Prostate gland (tissue), 2 donors: ENCODE measurements at regions not wholly inside any gene's neighbourhood (a gene's known extent, or its start where the extent isn't known, plus 50 kb on each side); places are given as distances from the start of the nearest gene placed in this dataset.

Source experiments
- DNase-seq: peaks from one replicate; pipeline ENCODE4 v3.0.0-alpha.2; 2019; ENCODE audit warnings: low spot score
- H3K27ac ChIP-seq, 2 donors: fragments of 200-600 bp; sonication (generic); 2 replicates each; pipeline ENCODE4 v1.5.1; 2017 to 2019
- H3K27me3 ChIP-seq: fragments of 200-600 bp; sonication (generic); replicated peaks from 2 replicates; pipeline ENCODE4 v1.5.1; 2019; ENCODE audit not compliant: insufficient read depth
- H3K36me3 ChIP-seq, 2 donors: fragments of 200-600 bp; sonication (generic); 1 replicate in 1 of 2; 2 replicates in 1 of 2; pipeline versions ENCODE4 v1.5.1 to v1.8.1; 2017 to 2019
- H3K4me1 ChIP-seq: fragments of 200-600 bp; sonication (generic); replicated peaks from 2 replicates; pipeline ENCODE4 v1.5.1; 2019
- H3K4me3 ChIP-seq, 2 donors: fragments of 200-600 bp; sonication (generic); 2 replicates each; pipeline ENCODE4 v1.5.1; 2017 to 2019
- H3K9me3 ChIP-seq: fragments of 200-600 bp; sonication (generic); 2 replicates; pipeline ENCODE4 v1.5.1; 2017
- CTCF ChIP-seq, 4 experiments: fragments of 200-600 bp in 2 of 4; fragments of 450-650 bp in 2 of 4; sonication (generic) in 2 of 4; IDR thresholded peaks; 1 replicate in 3 of 4; 2 replicates in 1 of 4; pipeline ENCODE4 v1.5.1; 2016 to 2019; ENCODE audit warnings: antibody characterized with exemption in 4 of 4, mild to moderate bottlenecking in 2 of 4, moderate library complexity in 2 of 4
- POLR2A ChIP-seq: fragments of 450-650 bp; IDR thresholded peaks from one replicate; pipeline ENCODE4 v1.6.1; 2016; ENCODE audit warnings: antibody characterized with exemption, mild to moderate bottlenecking
- POLR2AphosphoS5 ChIP-seq: sonication (generic); formaldehyde crosslinking; IDR thresholded peaks from one replicate; pipeline ENCODE4 v1.6.1; 2017; ENCODE audit warnings: antibody characterized with exemption
- WGBS: methylation state at CpG from one replicate; pipeline ENCODE4 v1.1.5; 2018; 5-methylcytosine and 5-hydroxymethylcytosine counted together
- intact Hi-C: fragments of 100-400 bp; cut with DNase I; formaldehyde crosslinking; loops from one replicate; pipeline ENCODE4 v1.14.2; 2022

GRCh38 chr1:39136638-39137037, 67.9 kb upstream of the MACF1 start:
- Histone ChIP-seq H3K36me3 (no peaks in the 10 kb centered on the region), H3K4me3 (no peak overlapping the region), H3K4me1 (peaks cover 7% of the 10 kb centered on the region), H3K27me3 (no peaks in the 10 kb centered on the region), H3K9me3 (no peaks in the 10 kb centered on the region), H3K27ac (no peak overlapping the region)
- 62% methylated on average over 2 of the region's 2 CpGs for WGBS
- intact Hi-C loops: loop anchor here (5.0 kb wide), 1 partner anchor 56 kb away; no protein-coding TSS in a partner anchor
- no peak for DNase-seq
- no peak for TF ChIP-seq CTCF (IDR thresholded peaks at IDR 0.05)
- TF ChIP-seq POLR2AphosphoS5: no peak
- no peak for TF ChIP-seq POLR2A

GRCh38 chr1:39139723-39140360, 64.7 kb upstream of the MACF1 start:
- H3K27me3 ChIP-seq: no peaks in the 10 kb centered on the region
- intact Hi-C loops: loop anchor here (5.0 kb wide), 1 partner anchor 52 kb away; no protein-coding TSS in a partner anchor
- DNase-seq: no peak
- H3K9me3 ChIP-seq: no peaks in the 10 kb centered on the region
- H3K27ac ChIP-seq: no peak overlapping the region
- TF ChIP-seq CTCF (IDR thresholded peaks at IDR 0.05) (no peak), POLR2AphosphoS5 (no peak), POLR2A (no peak)
- H3K4me1 ChIP-seq: peaks cover 2% of the 10 kb centered on the region
- no peak overlapping the region for H3K4me3 ChIP-seq
- WGBS: 92% methylated on average over 3 of the region's 3 CpGs
- H3K36me3 ChIP-seq: no peaks in the 10 kb centered on the region

GRCh38 chr1:39141925-39142324, 62.6 kb upstream of the MACF1 start:
- Histone ChIP-seq H3K27me3 (no peaks in the 10 kb centered on the region), H3K4me1 (peaks cover 4% of the 10 kb centered on the region), H3K27ac (peak overlapping the region in 1 of 2 donors; percentile 46), H3K4me3 (no peak overlapping the region), H3K36me3 (no peaks in the 10 kb centered on the region), H3K9me3 (no peaks in the 10 kb centered on the region)
- intact Hi-C loops: no loop called here
- WGBS: 65% methylated on average over 1 of the region's 1 CpG
- TF ChIP-seq POLR2A (no peak), CTCF (IDR thresholded peaks at IDR 0.05) (no peak), POLR2AphosphoS5 (no peak)
- DNase-seq: no peak

GRCh38 chr1:39142401-39143060, 62.0 kb upstream of the MACF1 start:
- intact Hi-C loops: no loop called here
- DNase-seq: peak; percentile 39
- TF ChIP-seq POLR2A (no peak), CTCF (IDR thresholded peaks at IDR 0.05) (no peak), POLR2AphosphoS5 (peak; percentile 26)
- H3K4me1 ChIP-seq: peaks cover 4% of the 10 kb centered on the region
- H3K36me3 ChIP-seq: no peaks in the 10 kb centered on the region
- no peaks in the 10 kb centered on the region for H3K9me3 ChIP-seq
- no peaks in the 10 kb centered on the region for H3K27me3 ChIP-seq
- 49% methylated on average over 3 of the region's 3 CpGs for WGBS
- H3K27ac ChIP-seq: peak overlapping the region in 1 of 2 donors; percentile 46
- H3K4me3 ChIP-seq: no peak overlapping the region

- no peaks in the 10 kb centered on the region for H3K9me3 ChIP-seq
- intact Hi-C loops: no loop called here
- no peaks in the 10 kb centered on the region for H3K27me3 ChIP-seq
- no peak for TF ChIP-seq POLR2A
- no peak for TF ChIP-seq POLR2AphosphoS5
- no peak for TF ChIP-seq CTCF (IDR thresholded peaks at IDR 0.05)
- DNase-seq: no peak
- H3K4me1 ChIP-seq: peaks cover 4% of the 10 kb centered on the region
- H3K36me3 ChIP-seq: no peaks in the 10 kb centered on the region
- no peak overlapping the region for H3K4me3 ChIP-seq
- no peak overlapping the region for H3K27ac ChIP-seq
- WGBS: 50% methylated on average over 3 of the region's 3 CpGs
These were observed 59.6 kb upstream of the MACF1 start for GRCh38 chr1:39144924-39145323.
